Pancreas (tissue), 10 donors: ENCODE measurements at regions not wholly inside any gene's neighbourhood (a gene's known extent, or its start where the extent isn't known, plus 50 kb on each side); places are given as distances from the start of the nearest gene placed in this dataset.

Experiments
- ATAC-seq, 4 donors: fragments of 200-7000 bp; cut with Tn5 transposase; one replicate each; pipeline versions ENCODE4 v1.8.0 to v1.9.1; 2020; ENCODE audit warnings: mild to moderate bottlenecking in 4 of 4, moderate library complexity in 4 of 4
- DNase-seq, 6 donors: peaks; one replicate each; pipeline ENCODE4 v3.0.0-alpha.2; 2020
- FAIRE-seq: peaks from 2 replicates; lab custom pipeline; 2012; peaks lifted over from hg19 to GRCh38; lab: Jason Lieb, UNC
- H3K27ac ChIP-seq, 4 donors: fragments of 200-600 bp; sonication (generic); 1 replicate in 3 of 4; 2 replicates in 1 of 4; pipeline versions ENCODE4 v1.5.0 to v1.8.0; 2020
- H3K27me3 ChIP-seq, 4 donors: fragments of 200-600 bp; one replicate each; pipeline ENCODE4 v1.8.0; 2021
- H3K36me3 ChIP-seq, 3 donors: fragments of 200-600 bp; sonication (generic) in 1 of 3; one replicate each; pipeline versions ENCODE4 v1.5.0 to v1.8.0; 2020 to 2021
- H3K4me1 ChIP-seq, 3 donors: fragments of 200-600 bp; one replicate each; pipeline ENCODE4 v1.8.0; 2021
- H3K4me3 ChIP-seq, 4 donors: fragments of 200-600 bp; sonication (generic) in 2 of 4; one replicate each; pipeline versions ENCODE4 v1.5.0 to v1.8.0; 2020 to 2021
- H3K9me3 ChIP-seq, 4 donors: fragments of 200-600 bp; one replicate each; pipeline ENCODE4 v1.8.0; 2021
- WGBS, 2 donors: extraction: QIAGEN DNeasy Blood & Tissue Kit; methylation state at CpG; one replicate each; pipeline ENCODE4 v1.1.7; 2013; 5-methylcytosine and 5-hydroxymethylcytosine counted together
- intact Hi-C, 3 donors: fragments of 100-400 bp; cut with DNase I; formaldehyde crosslinking; loops; one replicate each; pipeline versions ENCODE4 v1.11.1 to v1.14.2; 2022
- TF ChIP-seq, protein P1 (sequence below), 4 donors: fragments of 200-600 bp; sonication (generic) in 3 of 4; IDR thresholded peaks; one replicate each; pipeline versions ENCODE4 v1.5.0 to v1.8.0; 2021; ENCODE audit warnings: antibody characterized with exemption in 4 of 4
- donor health status: healthy with polysubstance abuse.
- donor health status: DM: no; HTN: no; CAD: no; lungs with moderate emphysema.
- donor health status: DM: no; HTN: no; CAD: no.
- donor health status: control.
- donor health status: control.
- donor health status: Bipolar disorder and iron deficiency.
- donor health status: DM: yes; HTN: yes; CAD: no.
- donor health status: DM: no; HTN: no; CAD: no.
- donor health status: DM: no; HTN: no; CAD: no.
- donor health status: DM: yes; HTN: yes; CAD: no.

DNA sequence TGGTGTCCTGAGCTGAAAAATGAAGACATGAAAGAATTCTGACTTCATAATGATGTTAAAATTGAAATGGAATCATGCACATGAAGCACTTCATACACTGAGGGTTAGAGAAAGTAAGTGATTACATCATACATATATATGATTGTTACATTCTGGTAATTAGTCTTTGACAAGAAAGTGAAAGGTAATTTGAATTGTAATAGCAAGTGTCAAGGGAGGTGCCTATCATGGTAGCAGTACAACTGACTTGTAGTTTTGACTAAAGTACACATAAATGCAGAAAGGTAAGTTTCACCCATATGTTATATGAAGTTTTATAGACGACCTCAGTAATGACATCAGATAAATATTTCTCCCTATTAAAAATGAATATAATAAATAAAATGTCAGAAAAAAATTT, 1325.0 kb upstream of the GOT2 start:
- 26 to 31% methylated on average over 1 of the region's 1 CpG for WGBS, 2 donors
- peaks cover 0 to 6% (median 0%) of the 10 kb centered on the region in 3 donors for H3K4me1 ChIP-seq
- ATAC-seq (no peak), DNase-seq (no peak), FAIRE-seq (no peak)
- H3K27me3 ChIP-seq, result no peaks in the 10 kb centered on the region
- no peak overlapping the region for H3K4me3 ChIP-seq
- H3K27ac ChIP-seq, result no peak overlapping the region
- TF ChIP-seq, protein P1, sequence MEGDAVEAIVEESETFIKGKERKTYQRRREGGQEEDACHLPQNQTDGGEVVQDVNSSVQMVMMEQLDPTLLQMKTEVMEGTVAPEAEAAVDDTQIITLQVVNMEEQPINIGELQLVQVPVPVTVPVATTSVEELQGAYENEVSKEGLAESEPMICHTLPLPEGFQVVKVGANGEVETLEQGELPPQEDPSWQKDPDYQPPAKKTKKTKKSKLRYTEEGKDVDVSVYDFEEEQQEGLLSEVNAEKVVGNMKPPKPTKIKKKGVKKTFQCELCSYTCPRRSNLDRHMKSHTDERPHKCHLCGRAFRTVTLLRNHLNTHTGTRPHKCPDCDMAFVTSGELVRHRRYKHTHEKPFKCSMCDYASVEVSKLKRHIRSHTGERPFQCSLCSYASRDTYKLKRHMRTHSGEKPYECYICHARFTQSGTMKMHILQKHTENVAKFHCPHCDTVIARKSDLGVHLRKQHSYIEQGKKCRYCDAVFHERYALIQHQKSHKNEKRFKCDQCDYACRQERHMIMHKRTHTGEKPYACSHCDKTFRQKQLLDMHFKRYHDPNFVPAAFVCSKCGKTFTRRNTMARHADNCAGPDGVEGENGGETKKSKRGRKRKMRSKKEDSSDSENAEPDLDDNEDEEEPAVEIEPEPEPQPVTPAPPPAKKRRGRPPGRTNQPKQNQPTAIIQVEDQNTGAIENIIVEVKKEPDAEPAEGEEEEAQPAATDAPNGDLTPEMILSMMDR (IDR thresholded peaks at IDR 0.05), result no peak
- H3K36me3 ChIP-seq, result no peaks in the 10 kb centered on the region
- intact Hi-C loops, result no loop called here
- no peaks in the 10 kb centered on the region for H3K9me3 ChIP-seq

DNA sequence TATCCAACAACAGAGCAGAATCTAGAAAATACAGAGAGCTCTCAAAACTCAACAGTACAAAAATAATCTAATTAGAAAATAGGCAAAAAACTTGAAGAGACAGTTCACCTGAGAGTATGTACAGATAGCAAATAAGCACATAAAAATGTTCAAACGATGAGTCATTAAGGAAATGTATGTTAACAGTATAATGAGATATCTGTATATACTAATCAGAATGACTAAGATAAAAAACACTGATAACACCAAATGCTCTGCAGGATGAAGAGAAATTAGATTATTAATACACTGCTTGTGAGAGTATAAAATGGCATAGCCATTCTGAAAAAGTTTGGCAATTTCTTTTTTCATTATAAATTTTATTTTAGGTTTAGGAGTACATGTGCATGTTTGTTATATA, 1307.6 kb upstream of the GOT2 start:
- Histone ChIP-seq H3K9me3 (no peaks in the 10 kb centered on the region), H3K36me3 (no peaks in the 10 kb centered on the region), H3K4me3 (no peak overlapping the region), H3K27me3 (no peaks in the 10 kb centered on the region), H3K27ac (no peak overlapping the region), H3K4me1 (no peaks in the 10 kb centered on the region)
- FAIRE-seq (no peak), DNase-seq (no peak), ATAC-seq (no peak)
- intact Hi-C loops, result no loop called here
- TF ChIP-seq, protein P1 (IDR thresholded peaks at IDR 0.05), result no peak
- 43 to 56% methylated on average over 1 of the region's 1 CpG for WGBS, 2 donors

DNA sequence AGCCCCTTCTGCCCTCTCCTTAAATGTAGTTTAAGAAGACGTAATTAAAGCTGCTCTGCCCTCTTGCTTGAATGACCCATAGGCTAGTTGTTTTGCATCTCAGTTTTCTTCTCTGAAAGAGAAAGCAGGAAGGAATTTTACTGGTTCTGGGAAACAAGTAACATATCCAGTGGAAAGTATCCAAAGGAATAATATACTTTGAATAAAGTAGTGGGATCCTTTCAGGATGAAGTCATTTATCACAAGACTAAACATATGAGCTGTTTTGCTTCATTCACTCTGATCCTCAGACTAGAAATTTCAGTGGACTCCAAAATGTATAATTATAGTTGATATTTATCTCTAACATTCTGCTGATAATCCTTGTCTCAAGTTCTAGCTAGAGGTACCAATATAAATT, 1297.6 kb upstream of the GOT2 start:
- Histone ChIP-seq H3K36me3 (no peaks in the 10 kb centered on the region), H3K4me1 (no peaks in the 10 kb centered on the region), H3K27me3 (no peaks in the 10 kb centered on the region), H3K4me3 (no peak overlapping the region), H3K27ac (no peak overlapping the region), H3K9me3 (no peaks in the 10 kb centered on the region)
- DNase-seq, result no peak
- no peak for FAIRE-seq
- TF ChIP-seq, protein P1 (IDR thresholded peaks at IDR 0.05), result no peak
- ATAC-seq, result no peak
- intact Hi-C loops, result no loop called here
- WGBS, 2 donors, result 54 to 71% methylated on average over 1 of the region's 1 CpG

DNA sequence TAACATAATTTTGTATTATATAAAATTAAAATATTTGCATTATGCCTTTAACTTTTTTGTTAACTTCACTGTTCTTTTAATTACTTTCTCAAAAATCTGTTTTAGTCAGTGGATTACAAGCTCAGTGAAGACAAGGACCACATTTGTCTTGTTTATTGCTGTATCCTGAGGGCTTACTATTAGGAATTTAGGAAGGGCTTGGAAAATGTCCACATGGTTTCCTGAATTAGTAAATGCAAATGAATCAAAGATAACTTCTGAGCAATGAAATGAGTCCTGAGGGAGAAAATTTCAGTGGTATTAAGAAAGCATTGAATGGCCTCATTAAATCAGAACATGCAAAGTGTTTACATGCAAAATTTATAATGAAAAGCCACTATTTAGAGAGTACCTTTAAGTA, 1293.2 kb upstream of the GOT2 start:
- Histone ChIP-seq H3K27me3 (no peaks in the 10 kb centered on the region), H3K4me1 (no peaks in the 10 kb centered on the region), H3K4me3 (no peak overlapping the region), H3K36me3 (no peaks in the 10 kb centered on the region), H3K27ac (no peak overlapping the region), H3K9me3 (no peaks in the 10 kb centered on the region)
- intact Hi-C loops, result no loop called here
- ATAC-seq (no peak), DNase-seq (no peak), FAIRE-seq (no peak)
- TF ChIP-seq, protein P1 (IDR thresholded peaks at IDR 0.05), result no peak

DNA sequence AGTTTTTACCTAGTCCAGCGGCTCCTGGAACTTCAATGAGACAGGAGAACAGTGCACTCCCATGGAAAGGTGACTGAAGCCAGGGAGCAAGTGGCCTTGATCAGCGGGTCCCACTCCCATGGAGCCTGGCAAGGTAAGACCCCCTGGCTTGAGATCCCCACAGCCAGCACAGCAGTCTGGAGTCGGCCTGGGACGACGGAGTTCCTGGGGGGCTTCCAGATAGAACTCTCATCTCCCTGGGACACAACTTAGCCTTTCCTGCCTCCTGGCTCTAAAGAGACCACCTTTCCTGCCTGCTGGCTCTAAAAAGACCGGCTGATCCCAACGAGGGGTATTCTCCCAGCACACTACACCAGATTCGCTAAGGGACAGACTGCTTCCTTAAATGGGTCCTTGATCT, 1279.0 kb upstream of the GOT2 start:
- Histone ChIP-seq H3K36me3 (no peaks in the 10 kb centered on the region), H3K9me3 (no peaks in the 10 kb centered on the region), H3K4me1 (no peaks in the 10 kb centered on the region), H3K4me3 (no peak overlapping the region), H3K27me3 (no peaks in the 10 kb centered on the region), H3K27ac (no peak overlapping the region)
- intact Hi-C loops, result no loop called here
- DNase-seq, result peak in 1 of 6 donors; percentile 27
- no peak for ATAC-seq
- FAIRE-seq, result no peak
- TF ChIP-seq, protein P1 (IDR thresholded peaks at IDR 0.05), result no peak
- 67 to 83% methylated on average over 8 of the region's 8 CpGs for WGBS, 2 donors
